ENCODE measurements at regions not wholly inside any gene's neighbourhood (a gene's known extent, or its start where the extent isn't known, plus 50 kb on each side); places are given as distances from the start of the nearest gene placed in this dataset.

DNA sequence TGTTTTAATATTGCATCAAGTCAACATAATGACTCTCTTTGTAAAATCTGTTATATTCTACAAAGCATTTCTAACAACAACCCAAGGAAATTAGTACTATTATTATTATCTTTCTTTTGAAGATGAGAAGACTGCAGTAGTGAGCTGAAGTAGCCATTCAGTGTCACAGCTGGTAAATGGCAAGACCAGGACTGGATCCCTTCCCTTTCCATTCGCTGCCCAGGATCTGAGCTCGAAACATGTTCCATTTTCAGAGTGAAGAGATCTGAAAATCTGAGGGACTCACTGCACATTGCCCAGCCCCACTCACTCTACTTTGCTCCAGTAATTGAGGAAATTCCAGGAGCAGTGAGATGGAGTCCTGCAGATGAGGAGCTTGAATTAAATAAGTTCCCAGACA, 240.0 kb upstream of the BLID start:
- no peak for DNase-seq (ENCODE audit: low read depth in 4 of 4, low spot score in 2 of 4)

GRCh38 chr11:122354025-122354697, 238.1 kb upstream of the BLID start:
- DNase-seq (ENCODE audit: low read depth in 4 of 4, low spot score in 2 of 4) = no peak

DNA sequence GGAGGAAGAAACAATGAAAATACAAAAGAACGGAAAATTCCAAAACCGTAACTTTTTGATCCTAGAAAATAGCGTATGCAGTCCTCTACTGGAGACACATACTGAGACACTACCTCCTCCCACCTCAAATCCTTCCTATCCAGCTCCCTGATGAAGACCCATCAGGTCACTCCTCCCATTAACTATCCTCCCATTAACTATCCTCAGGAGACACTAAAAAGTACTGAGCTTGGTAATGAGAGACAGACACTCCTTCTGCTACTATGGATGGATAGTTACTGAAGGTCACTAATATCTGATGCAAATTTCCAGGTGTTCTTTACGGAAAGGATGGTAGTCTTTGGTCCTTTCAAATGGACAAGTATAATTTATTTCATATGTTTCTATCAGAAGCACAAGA, 237.5 kb upstream of the BLID start:
- DNase-seq (ENCODE audit: low read depth in 4 of 4, low spot score in 2 of 4) = no peak

DNA sequence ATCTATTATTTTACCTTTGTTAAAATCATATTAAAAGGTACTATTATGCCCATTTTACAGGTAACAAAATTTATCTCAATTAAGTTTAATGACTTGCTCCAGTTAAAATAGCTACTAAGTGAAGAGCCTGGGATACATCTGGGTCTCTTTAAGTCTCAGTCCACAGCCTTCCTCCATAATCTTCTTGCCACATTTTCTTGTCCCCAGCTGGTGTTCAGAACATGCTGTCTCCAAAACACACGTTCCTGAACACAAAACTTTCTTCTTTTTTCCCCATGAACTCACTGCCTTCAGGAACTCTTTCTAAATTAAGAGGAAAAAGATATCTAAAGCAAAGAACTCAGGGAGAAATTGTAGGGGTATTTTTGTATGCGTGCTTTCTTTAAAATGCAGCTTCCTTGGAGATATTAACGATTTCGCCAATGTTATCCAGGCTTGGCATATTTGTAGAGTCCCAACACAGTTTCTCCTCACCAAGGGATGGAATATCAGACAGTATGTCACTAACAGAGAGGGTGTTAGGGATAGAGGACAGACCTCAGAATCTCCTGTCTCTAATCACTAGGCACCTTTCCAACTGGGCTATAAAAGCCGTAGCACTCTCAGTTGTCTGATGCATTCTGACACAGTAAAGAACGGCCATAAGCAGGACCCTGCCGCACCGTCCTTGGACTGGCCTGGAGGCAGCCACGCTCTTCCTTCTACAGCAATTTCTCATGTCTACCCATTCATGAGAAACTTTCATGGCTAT, 232.8 kb upstream of the BLID start:
- no peak for DNase-seq (ENCODE audit: low read depth in 4 of 4, low spot score in 2 of 4)

DNA sequence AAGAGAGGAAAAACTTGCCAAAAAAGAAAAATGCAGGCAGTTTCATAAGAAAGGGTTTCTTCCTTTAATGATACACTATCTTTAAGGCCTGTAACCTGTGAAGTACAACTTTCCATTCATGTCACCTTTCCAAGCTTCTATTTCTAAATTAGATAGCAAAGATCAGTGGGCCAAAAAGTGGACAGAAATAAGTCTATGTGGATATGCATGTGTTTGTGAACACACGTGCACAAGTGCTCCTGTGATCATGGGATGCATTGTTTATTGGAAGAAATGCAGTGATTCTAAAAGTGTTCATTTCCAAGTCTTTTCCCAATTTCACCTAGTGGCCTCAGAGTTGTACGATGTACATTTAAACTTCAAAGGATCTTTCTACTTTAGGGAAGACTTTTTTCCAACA, 230.0 kb upstream of the BLID start:
- no peak for DNase-seq (ENCODE audit: low read depth in 4 of 4, low spot score in 2 of 4)

GRCh38 chr11:122345586-122345985, 229.6 kb upstream of the BLID start:
- no peak for DNase-seq (ENCODE audit: low read depth in 4 of 4, low spot score in 2 of 4)

DNA sequence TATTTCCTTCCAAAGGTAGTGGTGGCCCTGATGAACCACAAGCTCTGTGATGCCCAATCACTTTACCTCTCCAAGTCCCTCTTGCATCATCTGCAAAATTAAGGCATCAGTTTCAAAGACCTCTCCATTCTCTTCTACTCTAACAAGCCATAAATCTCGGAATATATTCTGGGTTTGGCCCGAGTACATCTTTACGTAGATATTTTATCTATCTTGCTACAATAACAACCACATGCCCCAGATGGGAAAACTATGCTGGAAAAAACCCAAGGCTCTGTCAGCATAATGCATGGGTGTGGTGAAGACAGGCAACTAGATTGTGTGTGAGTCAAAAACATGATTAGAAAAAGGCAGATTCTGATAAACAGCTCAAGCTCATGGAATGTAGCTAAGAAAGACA, 228.2 kb upstream of the BLID start:
- DNase-seq (ENCODE audit: low read depth in 4 of 4, low spot score in 2 of 4) = no peak

GRCh38 chr11:122343210-122343609, 227.2 kb upstream of the BLID start:
- DNase-seq (ENCODE audit: low read depth in 4 of 4, low spot score in 2 of 4) = no peak

GRCh38 chr11:122342089-122342744, 226.2 kb upstream of the BLID start:
- DNase-seq (ENCODE audit: low read depth in 4 of 4, low spot score in 2 of 4) = no peak

- no peak for DNase-seq (ENCODE audit: low read depth in 4 of 4, low spot score in 2 of 4)
Measured at GRCh38 chr11:122341477-122341876, 225.5 kb upstream of the BLID start.

DNA sequence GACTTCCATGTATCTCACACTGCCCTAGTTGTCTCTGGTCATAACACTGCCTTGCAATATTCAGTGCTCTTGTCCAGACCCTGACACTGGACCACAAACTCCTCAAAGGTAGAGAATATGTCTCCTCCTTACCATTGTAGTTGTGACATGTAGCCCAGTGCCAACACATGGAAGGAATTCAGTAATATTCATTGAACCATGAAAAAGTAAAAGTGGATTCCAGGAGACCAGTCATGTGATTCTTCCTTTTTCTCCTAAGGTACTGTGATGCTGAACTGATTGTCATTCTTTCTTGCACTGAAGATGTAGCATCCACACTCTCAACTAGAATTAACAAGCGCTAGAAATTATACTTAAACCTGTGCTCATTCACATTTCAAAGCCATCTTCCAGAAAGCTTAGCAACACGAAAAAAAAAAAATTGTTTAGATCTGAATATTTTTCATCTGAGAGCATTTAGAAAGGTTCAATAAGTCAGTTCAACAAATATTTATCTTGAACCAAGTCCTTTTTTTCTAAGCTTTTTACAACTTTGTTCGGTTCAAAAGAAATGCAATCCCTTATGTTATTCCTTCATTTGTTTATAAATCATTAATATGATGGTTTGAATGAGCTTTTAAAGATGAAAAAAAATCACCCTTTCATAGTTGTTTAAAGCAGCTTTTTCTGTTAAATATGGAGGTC, 224.7 kb upstream of the BLID start:
- DNase-seq (ENCODE audit: low read depth in 4 of 4, low spot score in 2 of 4) = no peak

GRCh38 chr11:122339436-122340060, 223.5 kb upstream of the BLID start:
- DNase-seq (ENCODE audit: low read depth in 4 of 4, low spot score in 2 of 4) = no peak

- DNase-seq (ENCODE audit: low read depth in 4 of 4, low spot score in 2 of 4) = no peak
Measured at GRCh38 chr11:122337704-122338103, 221.7 kb upstream of the BLID start.

DNA sequence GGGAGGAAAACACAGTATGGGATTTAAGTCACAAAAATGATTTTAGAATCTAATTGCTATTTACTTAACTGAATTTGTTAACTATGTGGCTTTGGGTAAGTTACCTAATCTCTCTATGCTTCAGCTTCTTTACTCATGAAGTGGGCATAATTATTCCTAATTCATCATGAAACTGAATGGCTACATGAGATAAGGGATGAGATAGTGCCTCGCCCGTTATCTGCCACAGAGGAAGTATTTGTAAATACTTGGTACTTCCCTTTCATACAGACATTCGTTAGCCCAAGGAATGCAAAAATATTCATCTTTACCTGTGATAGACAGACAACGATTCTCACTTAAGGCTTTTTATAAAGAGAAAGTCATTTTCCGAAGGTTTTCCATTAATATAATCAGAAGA, 221.2 kb upstream of the BLID start:
- DNase-seq (ENCODE audit: low read depth in 4 of 4, low spot score in 2 of 4) = no peak

DNA sequence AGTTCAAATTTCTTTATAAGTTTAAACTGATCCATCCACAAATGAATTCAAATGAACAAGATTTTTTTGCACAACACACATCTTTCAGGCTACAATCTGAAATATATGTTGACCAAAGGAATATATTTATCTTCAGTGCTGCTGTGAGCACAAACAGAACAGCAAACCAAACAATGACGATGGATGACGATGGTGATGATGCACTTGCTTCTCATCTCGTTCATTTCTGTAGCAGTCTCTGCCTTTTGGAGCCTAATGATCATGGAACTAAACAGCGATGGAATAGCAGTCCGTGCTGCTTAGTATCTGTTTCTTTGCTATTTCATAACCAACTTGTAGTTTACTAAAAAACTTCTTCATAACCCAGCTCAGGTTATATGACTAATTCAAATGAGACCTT, 220.7 kb upstream of the BLID start:
- no peak for DNase-seq (ENCODE audit: low read depth in 4 of 4, low spot score in 2 of 4)

DNA sequence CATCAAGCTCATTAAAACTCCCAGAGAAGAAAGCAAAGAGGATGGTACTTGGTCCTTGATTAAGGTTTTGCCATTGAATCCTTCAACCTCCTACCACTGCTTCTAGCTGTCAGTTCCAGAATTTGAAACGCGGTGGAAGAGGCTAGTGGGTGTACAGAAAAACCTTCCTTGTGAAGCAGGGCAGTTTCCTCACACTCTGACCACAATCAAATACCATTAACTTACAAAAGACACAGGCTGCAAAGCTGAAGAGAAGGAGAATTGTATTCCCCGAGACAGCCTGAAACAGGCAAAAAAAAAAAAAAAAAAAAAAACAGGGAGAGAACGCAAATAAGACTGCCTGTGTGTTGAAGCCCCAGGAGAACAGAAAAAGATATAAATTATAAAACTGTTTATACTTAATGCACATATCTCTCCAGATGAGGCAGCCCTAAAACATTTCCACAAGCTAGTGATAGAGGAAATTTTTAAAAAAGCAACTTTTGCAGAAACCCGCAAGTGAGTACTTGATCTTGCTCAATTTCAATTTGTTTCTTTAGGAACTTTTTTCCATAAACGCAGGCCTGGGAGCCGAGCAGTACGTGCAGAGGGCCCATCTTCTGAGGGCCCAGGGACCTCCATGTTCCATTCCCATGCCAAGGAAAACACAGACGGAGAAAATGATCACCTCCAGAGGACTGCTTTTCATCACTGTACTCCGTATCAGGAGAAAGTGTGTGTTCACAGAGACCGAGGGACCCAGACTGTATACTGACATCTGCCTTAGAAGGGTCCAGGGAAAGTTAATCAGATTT, 218.7 kb upstream of the BLID start:
- no peak for DNase-seq (ENCODE audit: low read depth in 4 of 4, low spot score in 2 of 4)

- DNase-seq (ENCODE audit: low read depth in 4 of 4, low spot score in 2 of 4) = no peak
Measured at GRCh38 chr11:122333467-122333866, 217.5 kb upstream of the BLID start.

DNA sequence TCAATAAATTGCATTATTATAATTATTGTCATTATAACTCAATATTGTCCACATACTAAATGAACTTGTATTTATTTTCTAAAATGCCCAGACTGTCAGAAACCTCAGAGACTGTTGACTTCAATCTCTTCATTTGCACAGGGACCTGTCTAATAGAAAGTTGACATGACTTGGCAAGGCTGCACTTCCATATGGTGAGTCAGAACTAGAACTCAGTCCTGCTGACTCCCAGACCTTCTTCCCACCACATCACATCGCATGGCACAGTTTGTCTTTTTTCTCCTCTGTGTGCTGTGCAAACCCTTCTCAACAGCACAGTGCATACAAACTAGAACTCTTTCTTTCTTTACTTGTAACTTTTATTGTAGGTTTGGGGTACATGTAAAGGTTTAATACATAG, 215.1 kb upstream of the BLID start:
- no peak for DNase-seq (ENCODE audit: low read depth in 4 of 4, low spot score in 2 of 4)

GRCh38 chr11:122330279-122330965, 214.4 kb upstream of the BLID start:
- DNase-seq (ENCODE audit: low read depth in 4 of 4, low spot score in 2 of 4) = no peak

DNA sequence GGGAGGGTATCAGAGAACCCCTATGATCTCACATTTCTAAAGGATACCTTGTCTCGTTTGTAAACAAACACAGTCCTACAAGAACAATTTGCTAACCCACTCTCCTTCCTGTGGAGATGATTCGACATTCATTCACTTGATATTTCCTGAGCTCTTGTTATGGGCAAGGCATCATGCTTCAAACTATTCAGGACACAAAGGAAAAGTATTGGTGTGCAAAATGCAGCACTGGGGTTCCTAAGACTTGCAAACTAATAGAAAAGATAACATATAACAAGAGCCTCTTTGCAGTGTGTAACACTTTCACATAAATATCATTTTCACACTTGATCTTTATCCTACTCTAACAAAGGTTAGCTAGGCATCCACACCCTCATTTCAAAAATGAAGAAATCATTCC, 211.5 kb upstream of the BLID start:
- DNase-seq (ENCODE audit: low read depth in 4 of 4, low spot score in 2 of 4) = no peak
